Endodermal cell (in vitro differentiated cells): ENCODE measurements at regions not wholly inside any gene's neighbourhood (a gene's known extent, or its start where the extent isn't known, plus 50 kb on each side); places are given as distances from the start of the nearest gene placed in this dataset.
A peak's percentile ranks its signal among the peaks of the same experiment; 100 is the strongest.

Source experiments
- DNase-seq: peaks from one replicate; pipeline ENCODE4 v3.0.0-alpha.2; 2017
- H3K27ac ChIP-seq: 2 replicates; pipeline ENCODE4 v1.5.1; 2013; ENCODE audit warnings: mild to moderate bottlenecking, low read depth, low read length, moderate library complexity
- H3K27me3 ChIP-seq: 2 replicates; pipeline ENCODE4 v1.6.1; 2013; ENCODE audit warnings: mild to moderate bottlenecking, low read length, moderate library complexity; ENCODE audit not compliant: insufficient read depth, control insufficient read depth, poor library complexity, severe bottlenecking
- H3K36me3 ChIP-seq: 2 replicates; pipeline ENCODE4 v1.7.0; 2013; ENCODE audit warnings: mild to moderate bottlenecking, low read length, moderate library complexity; ENCODE audit not compliant: control insufficient read depth, insufficient read depth
- H3K4me1 ChIP-seq: one replicate; pipeline ENCODE4 v1.7.0; 2013; ENCODE audit warnings: low read length; ENCODE audit not compliant: control insufficient read depth, insufficient read depth
- H3K4me3 ChIP-seq: 2 replicates; pipeline ENCODE4 v1.5.1; 2013; ENCODE audit warnings: mild to moderate bottlenecking, low read length, moderate library complexity
- H3K9ac ChIP-seq: 2 replicates; pipeline ENCODE4 v1.6.1; 2013; ENCODE audit warnings: mild to moderate bottlenecking, low read length, moderate library complexity; ENCODE audit not compliant: poor library complexity, severe bottlenecking; ENCODE audit errors: extremely low read depth
- H3K9me3 ChIP-seq: 2 replicates; pipeline ENCODE4 v1.6.1; 2013; ENCODE audit warnings: mild to moderate bottlenecking, low read length, moderate library complexity; ENCODE audit not compliant: control insufficient read depth
- H3K27ac Mint-ChIP-seq: 2 replicates; pipeline ENCODE4 v1.8.0; 2020; ENCODE audit warnings: mixed read lengths
- H3K27me3 Mint-ChIP-seq: 2 replicates; pipeline ENCODE4 v1.8.0; 2021; ENCODE audit warnings: mild to moderate bottlenecking, mixed read lengths; ENCODE audit not compliant: insufficient read depth
- H3K36me3 Mint-ChIP-seq: 2 replicates; pipeline ENCODE4 v1.8.0; 2020; ENCODE audit warnings: low read depth, mixed read lengths
- H3K4me1 Mint-ChIP-seq: 2 replicates; pipeline ENCODE4 v1.8.0; 2020; ENCODE audit warnings: mixed read lengths
- H3K4me3 Mint-ChIP-seq: 2 replicates; pipeline ENCODE4 v1.8.0; 2020; ENCODE audit warnings: mild to moderate bottlenecking, moderate library complexity, mixed read lengths
- H3K9me3 Mint-ChIP-seq: 2 replicates; pipeline ENCODE4 v1.8.0; 2020; ENCODE audit warnings: mild to moderate bottlenecking, mixed read lengths
- CTCF ChIP-seq: fragments of 200-600 bp; sonication (generic); conservative IDR thresholded peaks from 2 replicates; pipeline ENCODE4 v1.5.0; 2021; ENCODE audit warnings: antibody characterized with exemption, mild to moderate bottlenecking
- WGBS, 2 experiments: methylation state at CpG; one replicate each; pipeline versions ENCODE4 v1.1.5 to v1.1.7; 2013; ENCODE audit warnings: missing lambda C conversion rate in 2 of 2, mixed read lengths in 1 of 2; ENCODE audit not compliant: insufficient coverage in 1 of 2, insufficient read length in 1 of 2; 5-methylcytosine and 5-hydroxymethylcytosine counted together

GRCh38 chr2:209208211-209208610 is 215.6 kb upstream of the MAP2 start:
- H3K9ac ChIP-seq: no peak overlapping the region
- H3K27me3 Mint-ChIP-seq: no peaks in the 10 kb centered on the region
- H3K4me1 Mint-ChIP-seq: no peaks in the 10 kb centered on the region
- H3K27ac ChIP-seq: no peak overlapping the region
- H3K9me3 Mint-ChIP-seq: peaks cover 15% of the 10 kb centered on the region
- peak overlapping the region; percentile 38 for H3K4me3 Mint-ChIP-seq
- WGBS, 2 experiments: 57 to 77% methylated on average over 5 to 9 of the region's 9 CpGs
- no peak overlapping the region for H3K4me3 ChIP-seq
- no peaks in the 10 kb centered on the region for H3K36me3 ChIP-seq
- H3K27me3 ChIP-seq: no peaks in the 10 kb centered on the region
- H3K4me1 ChIP-seq: no peaks in the 10 kb centered on the region
- no peaks in the 10 kb centered on the region for H3K36me3 Mint-ChIP-seq
- TF ChIP-seq CTCF: peak; percentile 95
- peak; percentile 64 for DNase-seq
- H3K9me3 ChIP-seq: no peaks in the 10 kb centered on the region
- H3K27ac Mint-ChIP-seq: no peak overlapping the region

GRCh38 chr2:209209943-209210342 is 213.9 kb upstream of the MAP2 start:
- Histone ChIP-seq H3K27me3 (no peaks in the 10 kb centered on the region), H3K4me1 (no peaks in the 10 kb centered on the region), H3K27ac (no peak overlapping the region), H3K36me3 (no peaks in the 10 kb centered on the region), H3K9me3 (no peaks in the 10 kb centered on the region), H3K9ac (no peak overlapping the region), H3K4me3 (no peak overlapping the region)
- no peak overlapping the region for H3K27ac Mint-ChIP-seq
- 92 to 100% methylated on average over 4 of the region's 4 CpGs for WGBS, 2 experiments
- no peak for DNase-seq
- H3K4me1 Mint-ChIP-seq: no peaks in the 10 kb centered on the region
- no peak overlapping the region for H3K4me3 Mint-ChIP-seq
- peaks cover 4% of the 10 kb centered on the region for H3K9me3 Mint-ChIP-seq
- H3K36me3 Mint-ChIP-seq: no peaks in the 10 kb centered on the region
- no peaks in the 10 kb centered on the region for H3K27me3 Mint-ChIP-seq
- no peak for TF ChIP-seq CTCF

- H3K27me3 Mint-ChIP-seq: no peaks in the 10 kb centered on the region
- no peak overlapping the region for H3K4me3 ChIP-seq
- H3K9me3 ChIP-seq: no peaks in the 10 kb centered on the region
- no peaks in the 10 kb centered on the region for H3K4me1 Mint-ChIP-seq
- H3K9me3 Mint-ChIP-seq: peaks cover 11% of the 10 kb centered on the region
- H3K36me3 Mint-ChIP-seq: no peaks in the 10 kb centered on the region
- H3K4me3 Mint-ChIP-seq: no peak overlapping the region
- no peak overlapping the region for H3K27ac ChIP-seq
- H3K9ac ChIP-seq: no peak overlapping the region
- no peak overlapping the region for H3K27ac Mint-ChIP-seq
- no peaks in the 10 kb centered on the region for H3K36me3 ChIP-seq
- H3K4me1 ChIP-seq: no peaks in the 10 kb centered on the region
- 90% methylated on average over 1 of the region's 2 CpGs; no CpG with 5 or more reads in 1 of the 2 experiments for WGBS, 2 experiments
- DNase-seq: no peak
- TF ChIP-seq CTCF: no peak
- H3K27me3 ChIP-seq: no peaks in the 10 kb centered on the region
Measured at GRCh38 chr2:209230560-209230959, 193.3 kb upstream of the MAP2 start.
